HCT116 (cell line): ENCODE measurements at regions not wholly inside any gene's neighbourhood (a gene's known extent, or its start where the extent isn't known, plus 50 kb on each side); places are given as distances from the start of the nearest gene placed in this dataset.
"Not testable (repeated sequence)": the region's sequence is repeated elsewhere in the genome, so short reads cannot be mapped to it uniquely, and the experiment has no call there.

ENCODE experiments used
- JUND ChIP-seq: IDR thresholded peaks from 2 replicates; pipeline ENCODE4 v1.6.1; 2012
- POLR2A ChIP-seq: IDR thresholded peaks from 2 replicates; pipeline ENCODE4 v1.7.0; 2011; ENCODE audit warnings: borderline replicate concordance; ENCODE audit not compliant: insufficient read depth, insufficient read length; ENCODE audit errors: extremely low read depth
- POLR2AphosphoS5 ChIP-seq: IDR thresholded peaks from 2 replicates; pipeline ENCODE4 v1.6.1; 2011; ENCODE audit warnings: mild to moderate bottlenecking, low read depth, low read length, moderate library complexity
- SP1 ChIP-seq: IDR thresholded peaks from 2 replicates; pipeline ENCODE4 v1.6.1; 2012; ENCODE audit warnings: low read depth
- YY1 ChIP-seq: IDR thresholded peaks from 2 replicates; pipeline ENCODE4 v1.6.1; 2011; ENCODE audit warnings: low read length, low read depth, moderate library complexity, mild to moderate bottlenecking; ENCODE audit not compliant: insufficient replicate concordance; ENCODE audit errors: extremely low read depth
- ZNF274 ChIP-seq: fragments of 200-500 bp; sonication (Bioruptor generic); IDR thresholded peaks from 2 replicates; pipeline ENCODE4 v1.6.1; 2014; ENCODE audit warnings: mild to moderate bottlenecking, low read depth, low read length, inconsistent platforms
- TF ChIP-seq, protein P1 (sequence below), 3 experiments: fragments of 200-600 bp in 1 of 3; sonication (generic) in 1 of 3; IDR thresholded peaks in 2 of 3; conservative IDR thresholded peaks in 1 of 3; 2 replicates each; pipeline ENCODE4 v1.5.1; 2012 to 2017; ENCODE audit warnings: low read depth in 2 of 3, low read length in 2 of 3, antibody characterized with exemption in 1 of 3, borderline replicate concordance in 1 of 3, control low read depth in 1 of 3, mild to moderate bottlenecking in 1 of 3, mixed read lengths in 1 of 3, mixed run types in 1 of 3, moderate library complexity in 1 of 3; ENCODE audit not compliant: insufficient read depth in 1 of 3

DNA sequence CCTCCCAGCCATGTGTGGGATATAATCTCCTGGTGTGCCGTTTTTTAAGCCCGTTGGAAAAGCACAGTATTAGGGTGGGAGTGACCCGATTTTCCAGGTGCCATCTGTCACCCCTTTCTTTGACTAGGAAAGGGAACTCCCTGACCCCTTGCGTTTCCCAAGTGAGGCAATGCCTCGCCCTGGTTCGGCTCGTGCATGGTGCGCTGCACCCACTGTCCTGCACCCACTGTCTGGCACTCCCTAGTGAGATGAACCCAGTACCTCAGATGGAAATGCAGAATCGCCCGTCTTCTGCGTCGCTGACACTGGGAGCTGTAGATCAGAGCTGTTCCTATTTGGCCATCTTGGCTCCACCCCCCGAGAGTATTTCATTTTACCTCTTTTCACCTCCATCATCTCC, 1146.6 kb downstream of the BRINP3 start:
- TF ChIP-seq JUND, SP1, ZNF274, POLR2A, YY1, POLR2AphosphoS5: not testable (repeated sequence)
- TF ChIP-seq, protein P1, sequence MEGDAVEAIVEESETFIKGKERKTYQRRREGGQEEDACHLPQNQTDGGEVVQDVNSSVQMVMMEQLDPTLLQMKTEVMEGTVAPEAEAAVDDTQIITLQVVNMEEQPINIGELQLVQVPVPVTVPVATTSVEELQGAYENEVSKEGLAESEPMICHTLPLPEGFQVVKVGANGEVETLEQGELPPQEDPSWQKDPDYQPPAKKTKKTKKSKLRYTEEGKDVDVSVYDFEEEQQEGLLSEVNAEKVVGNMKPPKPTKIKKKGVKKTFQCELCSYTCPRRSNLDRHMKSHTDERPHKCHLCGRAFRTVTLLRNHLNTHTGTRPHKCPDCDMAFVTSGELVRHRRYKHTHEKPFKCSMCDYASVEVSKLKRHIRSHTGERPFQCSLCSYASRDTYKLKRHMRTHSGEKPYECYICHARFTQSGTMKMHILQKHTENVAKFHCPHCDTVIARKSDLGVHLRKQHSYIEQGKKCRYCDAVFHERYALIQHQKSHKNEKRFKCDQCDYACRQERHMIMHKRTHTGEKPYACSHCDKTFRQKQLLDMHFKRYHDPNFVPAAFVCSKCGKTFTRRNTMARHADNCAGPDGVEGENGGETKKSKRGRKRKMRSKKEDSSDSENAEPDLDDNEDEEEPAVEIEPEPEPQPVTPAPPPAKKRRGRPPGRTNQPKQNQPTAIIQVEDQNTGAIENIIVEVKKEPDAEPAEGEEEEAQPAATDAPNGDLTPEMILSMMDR (IDR thresholded peaks at IDR 0.05 in 2 of 3, conservative IDR thresholded peaks at IDR 0.05 in 1 of 3; ENCODE audit: borderline replicate concordance in 1 of 3, insufficient read depth in 1 of 3, low read depth in 2 of 3, low read length in 2 of 3) = not testable (repeated sequence)
